Stromal cell of bone marrow (primary cell): ENCODE measurements at regions not wholly inside any gene's neighbourhood (a gene's known extent, or its start where the extent isn't known, plus 50 kb on each side); places are given as distances from the start of the nearest gene placed in this dataset.

Source experiments
- DNase-seq: peaks from one replicate; pipeline ENCODE4 v3.0.0-alpha.2; 2012; ENCODE audit warnings: low read depth

DNA sequence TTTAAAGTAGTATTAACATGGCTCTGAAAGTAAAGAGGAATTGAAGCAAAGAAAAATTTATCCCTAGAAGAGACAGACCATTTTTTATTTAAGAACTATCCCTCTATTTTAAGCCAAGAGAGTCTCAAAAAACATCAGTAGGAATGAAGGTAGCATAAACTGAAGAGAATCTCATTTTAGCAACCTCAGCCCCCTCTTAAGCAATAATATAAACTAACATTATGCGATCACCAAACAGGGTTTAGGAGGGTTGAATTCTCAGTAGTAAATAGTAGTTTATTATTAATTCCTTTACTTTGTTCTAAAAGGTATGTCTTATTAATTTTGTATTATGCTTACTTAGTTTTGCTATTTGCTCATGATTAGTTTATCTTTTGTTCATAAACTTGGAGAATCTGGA, 287.4 kb downstream of the CDK5RAP2 start:
- DNase-seq, result no peak

DNA sequence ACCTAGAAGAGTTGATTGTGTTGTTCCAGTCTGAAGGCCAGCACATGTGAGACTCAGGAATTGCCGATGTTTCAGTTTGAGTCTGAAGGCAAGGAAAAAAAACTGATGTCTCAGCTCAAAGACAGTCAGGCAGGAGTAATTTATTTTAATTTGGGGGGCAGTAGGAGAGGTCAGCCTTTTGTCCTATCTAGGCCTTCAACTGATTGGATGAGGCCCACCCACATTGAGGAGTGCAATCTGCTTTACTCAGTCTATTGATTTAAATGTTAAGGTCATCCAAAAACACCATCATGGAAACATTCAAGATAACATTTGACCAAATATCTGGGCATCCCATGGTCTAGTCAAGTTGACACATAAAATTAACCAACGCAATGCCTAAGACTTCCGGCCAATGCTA, 288.9 kb downstream of the CDK5RAP2 start:
- DNase-seq, result no peak

DNA sequence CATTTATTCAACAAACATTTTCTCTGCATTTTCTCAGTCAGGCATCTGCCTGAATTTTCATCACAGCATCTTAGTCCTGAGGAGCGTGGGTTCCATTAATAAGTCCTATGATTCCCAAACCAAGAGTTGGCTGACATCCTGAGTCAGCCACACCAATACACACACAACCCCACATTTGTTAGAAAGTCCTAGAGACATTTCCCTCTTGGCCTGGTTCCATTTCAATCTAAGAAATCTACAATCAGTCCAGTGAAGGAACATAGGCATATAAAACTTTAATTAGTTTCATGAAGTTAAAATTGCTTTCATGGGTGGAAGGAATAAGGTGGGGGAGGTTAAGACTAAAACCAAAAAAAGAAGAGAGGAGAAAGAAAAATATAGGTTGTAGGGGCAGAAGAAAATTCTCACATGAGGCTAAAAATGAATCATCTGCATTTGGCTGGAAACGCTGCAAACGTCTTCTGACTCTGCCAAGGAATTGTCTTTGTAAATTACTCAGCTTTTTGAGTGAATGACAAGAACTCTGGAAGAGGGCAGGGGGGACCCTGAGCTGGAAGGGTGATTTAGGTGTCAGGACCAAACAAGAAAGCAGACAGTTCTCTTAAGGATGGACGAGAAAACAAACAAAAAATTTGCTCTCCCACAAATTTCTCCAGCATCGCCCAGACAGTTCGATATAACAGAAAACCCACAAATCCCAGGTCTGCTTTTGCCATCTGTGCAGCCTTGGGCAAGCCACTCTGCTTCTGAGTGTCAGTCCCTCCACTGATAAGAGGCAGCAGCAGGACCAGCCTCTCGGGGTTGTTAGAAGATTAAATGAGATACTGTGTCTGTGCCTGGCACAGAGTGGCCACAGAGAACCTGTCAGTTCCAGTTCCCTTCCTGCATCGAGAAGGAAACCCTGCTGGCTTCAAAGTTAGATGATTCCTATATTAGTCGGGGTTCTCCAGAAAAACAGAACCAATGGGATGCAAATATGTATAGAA, 289.7 kb downstream of the CDK5RAP2 start:
- peak; percentile 43 for DNase-seq

DNA sequence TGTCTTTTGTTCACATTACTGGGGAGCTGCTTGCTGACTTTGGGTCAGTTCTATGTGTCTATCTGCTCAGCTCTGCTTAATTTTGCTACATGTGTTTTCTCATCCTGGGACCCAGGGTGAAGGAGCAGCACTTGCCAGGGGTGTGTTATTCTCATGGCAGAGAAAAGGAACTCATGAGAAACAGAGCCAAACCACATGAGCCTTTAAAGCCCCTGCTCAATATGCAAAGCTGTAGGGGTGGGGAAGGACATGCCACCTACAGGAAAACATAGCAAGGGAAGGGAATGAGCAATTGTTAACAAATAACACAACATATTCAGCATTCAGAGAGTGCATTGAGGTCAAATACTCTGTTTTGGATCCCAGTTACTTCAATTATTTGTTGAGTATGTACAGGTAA, 290.9 kb downstream of the CDK5RAP2 start:
- no peak for DNase-seq

- no peak for DNase-seq
Observed at GRCh38 chr9:120286530-120286929, 293.4 kb downstream of the CDK5RAP2 start.

DNA sequence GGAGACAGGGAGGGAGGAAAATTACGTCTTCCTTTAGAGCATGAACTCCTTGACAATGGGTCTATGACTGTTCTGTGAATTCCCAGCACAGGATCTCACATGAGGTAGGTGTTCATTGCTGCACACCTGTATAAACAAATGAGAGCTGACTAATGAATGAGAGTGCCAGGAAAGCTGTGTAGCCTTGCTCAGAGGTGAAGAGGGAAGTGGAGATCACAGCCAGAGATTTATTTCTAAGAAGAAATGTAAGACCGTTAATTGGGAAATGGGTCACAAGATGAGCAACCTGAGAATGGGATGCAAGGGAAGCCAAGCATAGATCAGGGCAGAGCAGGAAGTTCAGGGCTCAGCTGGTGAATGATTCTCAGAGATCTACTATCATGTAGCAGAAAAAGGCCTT, 295.1 kb downstream of the CDK5RAP2 start:
- no peak for DNase-seq

GRCh38 chr9:120281665-120282064, 298.3 kb downstream of the CDK5RAP2 start:
- DNase-seq, result no peak

GRCh38 chr9:120267929-120268328, 312.0 kb downstream of the CDK5RAP2 start:
- DNase-seq, result peak; percentile 21

- no peak for DNase-seq
Observed at GRCh38 chr9:120265791-120266190, 314.2 kb downstream of the CDK5RAP2 start.

GRCh38 chr9:120264528-120264927, 315.4 kb downstream of the CDK5RAP2 start:
- no peak for DNase-seq

- DNase-seq, result no peak
Observed at GRCh38 chr9:120263836-120264235, 316.1 kb downstream of the CDK5RAP2 start.

GRCh38 chr9:120261419-120261818, 318.5 kb downstream of the CDK5RAP2 start:
- no peak for DNase-seq

- no peak for DNase-seq
Observed at GRCh38 chr9:120259100-120259499, 320.9 kb downstream of the CDK5RAP2 start.

DNA sequence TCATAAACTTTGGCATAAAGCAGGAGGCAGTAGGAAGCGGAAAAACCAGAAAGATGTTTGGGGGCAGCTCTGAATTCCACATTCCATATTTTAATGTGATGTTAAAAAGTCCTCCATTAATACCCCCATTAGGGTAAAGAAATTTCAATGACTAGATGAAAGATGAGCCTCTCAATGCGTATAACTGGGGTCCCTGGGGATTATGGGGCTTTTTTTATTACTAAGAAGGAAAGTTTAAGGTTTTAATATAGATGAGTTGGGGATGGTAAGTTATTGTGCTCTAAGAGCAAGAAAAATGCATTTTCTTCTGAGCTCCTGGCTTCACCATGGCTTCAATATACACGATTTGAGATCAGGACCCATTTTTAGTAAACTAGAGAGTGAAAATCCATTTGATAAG, 321.9 kb downstream of the CDK5RAP2 start:
- no peak for DNase-seq

GRCh38 chr9:120257483-120257882, 322.5 kb downstream of the CDK5RAP2 start:
- DNase-seq, result peak; percentile 58

DNA sequence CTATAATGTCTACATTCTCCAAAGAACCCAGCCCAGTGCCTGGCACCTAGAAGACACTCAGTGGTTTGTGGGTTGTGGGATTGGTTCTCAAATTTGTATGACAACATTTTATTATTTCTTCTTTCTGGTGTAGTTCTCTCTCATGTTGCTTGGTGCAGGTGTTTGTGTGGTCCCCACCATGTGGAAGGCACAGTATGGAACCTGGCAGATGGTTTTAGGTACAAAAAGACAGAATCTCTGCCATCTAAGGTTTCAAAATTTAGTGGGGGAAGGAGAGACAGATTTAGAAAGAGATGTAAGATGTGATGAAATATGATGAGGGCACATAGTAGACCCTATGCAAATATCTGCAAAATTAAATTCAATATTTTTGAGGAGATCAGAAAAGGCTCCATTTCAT, 323.8 kb downstream of the CDK5RAP2 start:
- no peak for DNase-seq

GRCh38 chr9:120252248-120252647, 327.7 kb downstream of the CDK5RAP2 start:
- DNase-seq, result no peak

DNA sequence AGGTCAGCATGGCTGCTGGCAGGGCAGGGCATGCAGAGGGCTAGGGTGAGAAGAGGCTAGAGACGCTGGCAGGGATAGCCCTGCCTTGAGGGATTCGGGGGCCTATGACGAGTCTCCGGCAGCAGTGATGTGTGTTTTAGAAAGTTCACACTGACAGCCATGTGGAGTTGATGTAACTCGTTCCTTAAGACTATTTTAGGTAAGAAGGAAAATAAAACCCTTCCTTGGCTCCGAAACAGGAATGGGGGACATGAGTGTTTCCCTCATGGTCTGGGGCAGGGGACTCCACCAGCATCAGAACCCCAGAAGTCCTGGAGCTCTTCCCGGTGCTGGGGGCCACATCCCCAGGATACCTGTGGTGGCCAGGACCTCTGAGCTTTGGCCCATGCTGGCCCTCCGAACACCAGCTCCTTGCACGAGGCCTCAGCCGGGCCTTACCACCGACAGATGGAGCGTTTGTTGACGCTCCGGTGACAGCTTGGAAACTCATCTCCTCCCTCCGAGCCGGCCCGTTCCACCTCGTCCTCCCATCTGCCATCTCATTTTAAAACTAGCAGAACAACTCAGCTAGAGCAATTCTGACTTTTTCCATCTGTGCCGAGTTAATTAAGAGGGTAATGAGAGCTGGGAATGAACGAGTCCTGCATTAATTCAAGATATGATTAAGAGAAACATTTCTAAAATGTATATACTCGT, 337.7 kb downstream of the CDK5RAP2 start:
- DNase-seq, result no peak

DNA sequence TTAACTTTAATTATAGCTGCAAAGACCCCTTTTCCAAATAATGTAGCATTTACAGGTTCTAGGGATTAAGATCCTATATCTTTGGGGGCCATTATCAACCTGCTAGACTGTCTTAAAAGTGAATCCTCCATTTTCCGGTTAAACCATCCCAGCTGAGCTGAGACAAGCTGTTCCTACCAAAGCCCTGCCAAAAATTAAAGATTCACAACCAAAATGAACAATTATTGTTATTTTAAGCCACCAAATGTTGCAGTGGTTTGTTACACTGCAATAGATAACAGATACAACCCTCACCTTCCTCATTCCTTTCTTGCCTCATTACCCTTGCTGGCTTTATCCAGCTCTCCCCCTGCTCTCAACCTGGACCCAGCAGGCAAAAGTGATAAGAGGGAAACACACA, 343.4 kb downstream of the CDK5RAP2 start:
- DNase-seq, result no peak

- DNase-seq, result no peak
Observed at GRCh38 chr9:120235081-120235480, 344.9 kb downstream of the CDK5RAP2 start.

- no peak for DNase-seq
Observed at GRCh38 chr9:120230227-120230626, 349.7 kb downstream of the CDK5RAP2 start.

DNA sequence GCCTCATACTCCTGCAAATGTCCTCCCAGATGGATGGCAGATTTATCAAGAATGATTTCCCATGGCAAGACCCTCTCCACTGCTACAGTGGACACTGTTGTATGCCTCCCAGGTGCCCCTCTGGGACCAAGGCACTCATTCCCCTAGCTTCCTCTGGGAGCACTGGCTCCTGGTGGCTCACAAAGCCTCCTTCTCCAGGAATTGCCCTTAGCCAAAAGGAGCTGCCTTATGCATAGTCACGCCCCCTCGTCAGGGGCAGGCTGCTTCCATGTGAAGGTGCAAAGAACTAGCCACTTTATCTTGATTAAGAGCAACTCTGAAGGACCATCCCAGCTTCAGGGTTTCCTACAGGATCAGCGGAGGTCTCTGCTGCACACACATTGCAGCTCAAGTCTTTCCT, 358.1 kb downstream of the CDK5RAP2 start:
- DNase-seq, result no peak

DNA sequence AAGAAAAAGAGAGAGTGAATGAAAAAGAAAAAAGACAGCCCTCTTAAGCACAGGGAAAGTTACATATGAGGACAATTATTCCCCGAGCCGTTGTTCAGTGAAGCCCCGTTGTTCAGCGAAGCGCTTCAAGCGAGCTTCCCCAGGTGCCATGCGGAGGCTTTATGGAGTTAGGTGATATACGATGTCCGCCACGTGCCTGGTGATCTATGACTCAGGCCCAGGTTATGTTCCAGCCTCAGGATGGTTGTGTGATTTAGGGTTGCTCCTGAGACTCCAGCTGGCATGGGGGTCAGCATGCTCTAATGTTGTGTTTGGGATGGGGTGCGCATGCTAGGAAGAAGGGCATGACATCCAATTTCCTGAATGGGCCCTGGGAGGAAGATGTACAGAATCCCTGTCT, 365.6 kb downstream of the CDK5RAP2 start:
- DNase-seq, result no peak
